Aorta (tissue), 5 donors: ENCODE measurements at regions not wholly inside any gene's neighbourhood (a gene's known extent, or its start where the extent isn't known, plus 50 kb on each side); places are given as distances from the start of the nearest gene placed in this dataset.

Experiments used
- ATAC-seq: fragments of 200-7000 bp; cut with Tn5 transposase; one replicate; pipeline ENCODE4 v1.9.1; 2022; ENCODE audit warnings: moderate library complexity; ENCODE audit not compliant: low FRiP score
- DNase-seq, 2 donors: peaks; one replicate each; pipeline ENCODE4 v3.0.0-alpha.2; 2020
- H3K27ac ChIP-seq, 2 donors: one replicate each; pipeline ENCODE4 v1.5.1; 2013; ENCODE audit warnings: low read length in 2 of 2, mild to moderate bottlenecking in 2 of 2, moderate library complexity in 2 of 2, control low read depth in 1 of 2, inconsistent platforms in 1 of 2, low read depth in 1 of 2
- H3K27me3 ChIP-seq, 2 donors: one replicate each; pipeline ENCODE4 v1.6.1; 2013; ENCODE audit warnings: control low read depth in 1 of 2, low read length in 1 of 2, mild to moderate bottlenecking in 1 of 2, moderate library complexity in 1 of 2; ENCODE audit not compliant: insufficient read depth in 2 of 2, control insufficient read depth in 1 of 2
- H3K36me3 ChIP-seq, 2 donors: one replicate each; pipeline ENCODE4 v1.6.1; 2013; ENCODE audit warnings: control low read depth in 1 of 2, low read length in 1 of 2, mild to moderate bottlenecking in 1 of 2; ENCODE audit not compliant: insufficient read depth in 2 of 2, control insufficient read depth in 1 of 2
- H3K4me1 ChIP-seq, 2 donors: one replicate each; pipeline ENCODE4 v1.6.1; 2013; ENCODE audit warnings: low read length in 2 of 2, control low read depth in 1 of 2, mild to moderate bottlenecking in 1 of 2, moderate library complexity in 1 of 2; ENCODE audit not compliant: insufficient read depth in 2 of 2, control insufficient read depth in 1 of 2
- H3K4me3 ChIP-seq, 2 donors: one replicate each; pipeline ENCODE4 v1.5.1; 2013; ENCODE audit warnings: low read length in 2 of 2, control low read depth in 1 of 2, mild to moderate bottlenecking in 1 of 2
- H3K9me3 ChIP-seq: one replicate; pipeline ENCODE4 v1.6.1; 2013; ENCODE audit warnings: mild to moderate bottlenecking, low read length; ENCODE audit not compliant: control insufficient read depth
- WGBS, 2 donors: extraction: QIAGEN DNeasy Blood & Tissue Kit; methylation state at CpG; one replicate each; pipeline ENCODE4 v1.1.7; 2013; 5-methylcytosine and 5-hydroxymethylcytosine counted together
- intact Hi-C, 2 donors: fragments of 100-400 bp; cut with DNase I; formaldehyde crosslinking; loops; one replicate each; pipeline versions ENCODE4 v1.14.2 to v1.15.0; 2022
- donor health status: healthy with polysubstance abuse.
- donor health status: Bipolar disorder and iron deficiency.
- donor health status: DM: no; HTN: no; CAD: no.
- donor health status: DM: no; HTN: no; CAD: no.
- donor health status: DM: yes; HTN: yes; CAD: no.

- no peak for ATAC-seq
- WGBS, 2 donors, result 89 to 90% methylated on average over 15 of the region's 15 CpGs
Observed at GRCh38 chr13:22128441-22129408, 457.9 kb downstream of the FGF9 start.

GRCh38 chr13:22130254-22130653 lies 459.4 kb downstream of the FGF9 start:
- WGBS, 2 donors, result 87 to 98% methylated on average over 1 of the region's 1 CpG

More at GRCh38 chr13:22128441-22129408, 457.9 kb downstream of the FGF9 start:
- Histone ChIP-seq H3K4me3 (no peak overlapping the region), H3K27me3 (no peaks in the 10 kb centered on the region), H3K27ac (no peak overlapping the region), H3K9me3 (peaks cover 3% of the 10 kb centered on the region), H3K4me1 (no peaks in the 10 kb centered on the region), H3K36me3 (no peaks in the 10 kb centered on the region)
- DNase-seq, result no peak
- intact Hi-C loops, result no loop called here

GRCh38 chr13:22134261-22134660 lies 463.4 kb downstream of the FGF9 start:
- WGBS, 2 donors, result 94 to 95% methylated on average over 4 of the region's 4 CpGs
- intact Hi-C loops, result no loop called here
- H3K27ac ChIP-seq, result no peak overlapping the region

More at GRCh38 chr13:22130254-22130653, 459.4 kb downstream of the FGF9 start:
- no peaks in the 10 kb centered on the region for H3K4me1 ChIP-seq
- no peaks in the 10 kb centered on the region for H3K27me3 ChIP-seq
- peaks cover 3% of the 10 kb centered on the region for H3K9me3 ChIP-seq
- no peak overlapping the region for H3K27ac ChIP-seq
- ATAC-seq, result no peak
- no peak overlapping the region for H3K4me3 ChIP-seq
- intact Hi-C loops, result no loop called here
- DNase-seq, result no peak
- H3K36me3 ChIP-seq, result no peaks in the 10 kb centered on the region

GRCh38 chr13:22135446-22135845 lies 464.6 kb downstream of the FGF9 start:
- WGBS, 2 donors, result 48 to 58% methylated on average over 6 of the region's 6 CpGs
- no peaks in the 10 kb centered on the region for H3K27me3 ChIP-seq

More at GRCh38 chr13:22134261-22134660, 463.4 kb downstream of the FGF9 start:
- H3K4me1 ChIP-seq, result no peaks in the 10 kb centered on the region
- no peaks in the 10 kb centered on the region for H3K36me3 ChIP-seq
- no peak for DNase-seq
- ATAC-seq, result no peak
- H3K4me3 ChIP-seq, result no peak overlapping the region
- H3K9me3 ChIP-seq, result peaks cover 2% of the 10 kb centered on the region
- no peaks in the 10 kb centered on the region for H3K27me3 ChIP-seq

GRCh38 chr13:22137361-22138050 lies 466.6 kb downstream of the FGF9 start:
- no peaks in the 10 kb centered on the region for H3K27me3 ChIP-seq
- intact Hi-C loops, result no loop called here
- no peak for DNase-seq
- H3K4me3 ChIP-seq, result no peak overlapping the region
- H3K36me3 ChIP-seq, result no peaks in the 10 kb centered on the region
- no peaks in the 10 kb centered on the region for H3K4me1 ChIP-seq
- 91 to 92% methylated on average over 4 of the region's 4 CpGs for WGBS, 2 donors
- no peak for ATAC-seq
- H3K27ac ChIP-seq, result no peak overlapping the region
- no peaks in the 10 kb centered on the region for H3K9me3 ChIP-seq

More at GRCh38 chr13:22135446-22135845, 464.6 kb downstream of the FGF9 start:
- Histone ChIP-seq H3K9me3 (no peaks in the 10 kb centered on the region), H3K36me3 (no peaks in the 10 kb centered on the region), H3K4me3 (no peak overlapping the region), H3K27ac (no peak overlapping the region), H3K4me1 (no peaks in the 10 kb centered on the region)
- ATAC-seq, result no peak
- DNase-seq, result no peak
- intact Hi-C loops, result no loop called here

GRCh38 chr13:22138947-22139346 lies 468.1 kb downstream of the FGF9 start:
- DNase-seq (no peak), ATAC-seq (no peak)
- intact Hi-C loops, result no loop called here
- Histone ChIP-seq H3K4me1 (no peaks in the 10 kb centered on the region), H3K27ac (no peak overlapping the region), H3K27me3 (no peaks in the 10 kb centered on the region), H3K36me3 (no peaks in the 10 kb centered on the region), H3K4me3 (no peak overlapping the region), H3K9me3 (no peaks in the 10 kb centered on the region)
- WGBS, 2 donors, result 91 to 93% methylated on average over 8 of the region's 8 CpGs

- H3K27ac ChIP-seq, result no peak overlapping the region
- DNase-seq (no peak), ATAC-seq (no peak)
- no peaks in the 10 kb centered on the region for H3K4me1 ChIP-seq
- no peaks in the 10 kb centered on the region for H3K9me3 ChIP-seq
- 66 to 69% methylated on average over 1 of the region's 1 CpG for WGBS, 2 donors
- no peak overlapping the region for H3K4me3 ChIP-seq
- no peaks in the 10 kb centered on the region for H3K36me3 ChIP-seq
- H3K27me3 ChIP-seq, result no peaks in the 10 kb centered on the region
- intact Hi-C loops, result no loop called here
Observed at GRCh38 chr13:22141716-22142115, 470.8 kb downstream of the FGF9 start.

GRCh38 chr13:22143671-22144070 lies 472.8 kb downstream of the FGF9 start:
- 75 to 90% methylated on average over 1 of the region's 1 CpG for WGBS, 2 donors
- H3K27me3 ChIP-seq, result no peaks in the 10 kb centered on the region
- intact Hi-C loops, result no loop called here
- no peak for ATAC-seq
- H3K36me3 ChIP-seq, result no peaks in the 10 kb centered on the region
- no peak overlapping the region for H3K27ac ChIP-seq
- H3K4me1 ChIP-seq, result no peaks in the 10 kb centered on the region
- no peaks in the 10 kb centered on the region for H3K9me3 ChIP-seq
- no peak overlapping the region for H3K4me3 ChIP-seq
- DNase-seq, result no peak
